ENCODE measurements at regions not wholly inside any gene's neighbourhood (a gene's known extent, or its start where the extent isn't known, plus 50 kb on each side); places are given as distances from the start of the nearest gene placed in this dataset.

DNA sequence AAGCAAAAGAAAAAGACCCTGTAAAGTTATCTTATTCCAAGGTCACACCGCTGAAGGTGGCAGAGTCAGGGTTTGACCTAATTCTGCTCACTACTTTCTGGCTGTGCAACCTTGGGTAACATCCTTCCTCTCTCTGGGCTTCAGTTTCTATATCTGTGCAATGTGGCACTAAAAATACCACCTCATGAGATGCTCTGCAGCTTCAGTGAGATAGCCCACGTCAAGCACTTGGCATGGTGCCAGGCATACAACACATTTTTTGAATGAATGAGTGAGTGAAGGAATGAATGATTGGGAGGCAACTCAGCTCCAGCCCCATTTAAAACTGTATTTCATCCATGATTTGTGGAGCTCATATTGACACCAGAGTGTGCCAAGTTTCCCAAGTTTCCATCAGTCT lies 62.3 kb downstream of the FOXI1 start:
- Histone ChIP-seq H3K36me3 (ENCODE audit: control insufficient read depth in 2 of 2, insufficient read depth in 1 of 2, low read length in 2 of 2) (no peaks in the 10 kb centered on the region), H3K4me3 (ENCODE audit: low read depth, low read length) (no peak overlapping the region), H3K4me1 (ENCODE audit: control insufficient read depth, insufficient read depth, low read length) (no peaks in the 10 kb centered on the region), H3K9me3 (ENCODE audit: control insufficient read depth, insufficient read depth, low read depth, low read length) (no peaks in the 10 kb centered on the region), H3K27ac (ENCODE audit: extremely low read depth, low read depth, low read length) (no peak overlapping the region)
- POLR2A ChIA-PET = no interaction called here
- no peak for TF ChIP-seq ZNF544 (tag by site-specific recombination; IDR thresholded peaks at IDR 0.05)
- TF ChIP-seq, protein P1, sequence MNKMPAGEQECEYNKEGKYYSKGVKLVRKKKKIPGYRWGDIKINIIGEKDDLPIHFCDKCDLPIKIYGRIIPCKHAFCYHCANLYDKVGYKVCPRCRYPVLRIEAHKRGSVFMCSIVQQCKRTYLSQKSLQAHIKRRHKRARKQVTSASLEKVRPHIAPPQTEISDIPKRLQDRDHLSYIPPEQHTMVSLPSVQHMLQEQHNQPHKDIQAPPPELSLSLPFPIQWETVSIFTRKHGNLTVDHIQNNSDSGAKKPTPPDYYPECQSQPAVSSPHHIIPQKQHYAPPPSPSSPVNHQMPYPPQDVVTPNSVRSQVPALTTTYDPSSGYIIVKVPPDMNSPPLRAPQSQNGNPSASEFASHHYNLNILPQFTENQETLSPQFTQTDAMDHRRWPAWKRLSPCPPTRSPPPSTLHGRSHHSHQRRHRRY (tag by site-specific recombination; IDR thresholded peaks at IDR 0.05) = no peak
- no peak for TF ChIP-seq PRDM1 (tag by site-specific recombination; IDR thresholded peaks at IDR 0.05)
- no peak for TF ChIP-seq ZNF366 (tag by site-specific recombination; conservative IDR thresholded peaks at IDR 0.05)
- TF ChIP-seq, protein P2, sequence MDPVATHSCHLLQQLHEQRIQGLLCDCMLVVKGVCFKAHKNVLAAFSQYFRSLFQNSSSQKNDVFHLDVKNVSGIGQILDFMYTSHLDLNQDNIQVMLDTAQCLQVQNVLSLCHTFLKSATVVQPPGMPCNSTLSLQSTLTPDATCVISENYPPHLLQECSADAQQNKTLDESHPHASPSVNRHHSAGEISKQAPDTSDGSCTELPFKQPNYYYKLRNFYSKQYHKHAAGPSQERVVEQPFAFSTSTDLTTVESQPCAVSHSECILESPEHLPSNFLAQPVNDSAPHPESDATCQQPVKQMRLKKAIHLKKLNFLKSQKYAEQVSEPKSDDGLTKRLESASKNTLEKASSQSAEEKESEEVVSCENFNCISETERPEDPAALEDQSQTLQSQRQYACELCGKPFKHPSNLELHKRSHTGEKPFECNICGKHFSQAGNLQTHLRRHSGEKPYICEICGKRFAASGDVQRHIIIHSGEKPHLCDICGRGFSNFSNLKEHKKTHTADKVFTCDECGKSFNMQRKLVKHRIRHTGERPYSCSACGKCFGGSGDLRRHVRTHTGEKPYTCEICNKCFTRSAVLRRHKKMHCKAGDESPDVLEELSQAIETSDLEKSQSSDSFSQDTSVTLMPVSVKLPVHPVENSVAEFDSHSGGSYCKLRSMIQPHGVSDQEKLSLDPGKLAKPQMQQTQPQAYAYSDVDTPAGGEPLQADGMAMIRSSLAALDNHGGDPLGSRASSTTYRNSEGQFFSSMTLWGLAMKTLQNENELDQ (tag by site-specific recombination; IDR thresholded peaks at IDR 0.05; ENCODE audit: low read depth) = no peak
- no peak for TF ChIP-seq MZF1 (tag by site-specific recombination; IDR thresholded peaks at IDR 0.05; ENCODE audit: borderline replicate concordance)
- TF ChIP-seq, protein P3, sequence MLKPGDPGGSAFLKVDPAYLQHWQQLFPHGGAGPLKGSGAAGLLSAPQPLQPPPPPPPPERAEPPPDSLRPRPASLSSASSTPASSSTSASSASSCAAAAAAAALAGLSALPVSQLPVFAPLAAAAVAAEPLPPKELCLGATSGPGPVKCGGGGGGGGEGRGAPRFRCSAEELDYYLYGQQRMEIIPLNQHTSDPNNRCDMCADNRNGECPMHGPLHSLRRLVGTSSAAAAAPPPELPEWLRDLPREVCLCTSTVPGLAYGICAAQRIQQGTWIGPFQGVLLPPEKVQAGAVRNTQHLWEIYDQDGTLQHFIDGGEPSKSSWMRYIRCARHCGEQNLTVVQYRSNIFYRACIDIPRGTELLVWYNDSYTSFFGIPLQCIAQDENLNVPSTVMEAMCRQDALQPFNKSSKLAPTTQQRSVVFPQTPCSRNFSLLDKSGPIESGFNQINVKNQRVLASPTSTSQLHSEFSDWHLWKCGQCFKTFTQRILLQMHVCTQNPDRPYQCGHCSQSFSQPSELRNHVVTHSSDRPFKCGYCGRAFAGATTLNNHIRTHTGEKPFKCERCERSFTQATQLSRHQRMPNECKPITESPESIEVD (tag by site-specific recombination; IDR thresholded peaks at IDR 0.05) = no peak
- TF ChIP-seq SP7 (tag by site-specific recombination; IDR thresholded peaks at IDR 0.05) = no peak
- no peak for TF ChIP-seq ZNF433 (tag by site-specific recombination; IDR thresholded peaks at IDR 0.05; ENCODE audit: low read depth)
- TF ChIP-seq ZNF654 (tag by site-specific recombination; IDR thresholded peaks at IDR 0.05; ENCODE audit: low read depth) = no peak
- no peak for TF ChIP-seq ZNF112 (tag by site-specific recombination; IDR thresholded peaks at IDR 0.05)
- TF ChIP-seq ZNF830 (tag by site-specific recombination; IDR thresholded peaks at IDR 0.05; ENCODE audit: low read depth) = no peak
- TF ChIP-seq ZNF571 (tag by site-specific recombination; IDR thresholded peaks at IDR 0.05) = no peak
- no peak for TF ChIP-seq ZNF791 (tag by site-specific recombination; IDR thresholded peaks at IDR 0.05)
- TF ChIP-seq ZNF10 (tag by site-specific recombination; IDR thresholded peaks at IDR 0.05) = no peak
- TF ChIP-seq MEIS1 (CRISPR knock-in tag; IDR thresholded peaks at IDR 0.05; ENCODE audit: borderline replicate concordance) = no peak
- no peak for TF ChIP-seq ZNF701 (tag by site-specific recombination; IDR thresholded peaks at IDR 0.05)
- no peak for TF ChIP-seq HOXC10 (CRISPR knock-in tag; IDR thresholded peaks at IDR 0.05)
- CTCF ChIA-PET = interaction anchor here (1.2 to 2.7 kb wide), 2 partner anchors 16 to 67 kb away, joined by 3 to 12 read pairs; no protein-coding TSS in a partner anchor

DNA sequence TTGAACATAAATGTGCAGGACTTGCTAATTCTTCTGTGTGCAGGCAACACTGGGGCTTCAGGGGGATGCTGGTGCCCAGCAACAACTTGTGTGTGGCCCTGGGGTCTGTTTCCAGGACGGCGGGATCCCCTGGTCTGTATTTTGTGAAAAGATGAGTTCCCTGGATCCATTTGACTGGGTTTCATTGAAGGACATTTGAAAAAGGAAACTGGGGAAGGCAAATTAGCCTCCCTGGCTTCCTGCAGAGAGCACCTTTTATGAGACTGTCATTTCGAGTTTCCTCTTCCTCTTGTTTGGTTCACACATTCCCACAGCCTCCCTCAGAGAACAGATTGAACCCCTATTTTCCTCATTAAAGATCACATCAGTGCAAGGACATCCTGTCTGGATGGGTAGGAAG lies 63.1 kb downstream of the FOXI1 start:
- Histone ChIP-seq H3K4me1 (ENCODE audit: control insufficient read depth, insufficient read depth, low read length) (no peaks in the 10 kb centered on the region), H3K4me3 (ENCODE audit: low read depth, low read length) (no peak overlapping the region), H3K9me3 (ENCODE audit: control insufficient read depth, insufficient read depth, low read depth, low read length) (no peaks in the 10 kb centered on the region), H3K27ac (ENCODE audit: extremely low read depth, low read depth, low read length) (no peak overlapping the region), H3K36me3 (ENCODE audit: control insufficient read depth in 2 of 2, insufficient read depth in 1 of 2, low read length in 2 of 2) (no peaks in the 10 kb centered on the region)
- ChIA-PET POLR2A (no interaction called here), CTCF (no interaction called here)
- TF ChIP-seq ZNF701 (tag by site-specific recombination; IDR thresholded peaks at IDR 0.05) (no peak), SP2 (tag by site-specific recombination; IDR thresholded peaks at IDR 0.05) (no peak), ZSCAN23 (tag by site-specific recombination; IDR thresholded peaks at IDR 0.05) (no peak), GLI4 (tag by site-specific recombination; IDR thresholded peaks at IDR 0.05) (no peak), ZNF48 (tag by site-specific recombination; IDR thresholded peaks at IDR 0.05) (no peak)
- TF ChIP-seq, protein P4, sequence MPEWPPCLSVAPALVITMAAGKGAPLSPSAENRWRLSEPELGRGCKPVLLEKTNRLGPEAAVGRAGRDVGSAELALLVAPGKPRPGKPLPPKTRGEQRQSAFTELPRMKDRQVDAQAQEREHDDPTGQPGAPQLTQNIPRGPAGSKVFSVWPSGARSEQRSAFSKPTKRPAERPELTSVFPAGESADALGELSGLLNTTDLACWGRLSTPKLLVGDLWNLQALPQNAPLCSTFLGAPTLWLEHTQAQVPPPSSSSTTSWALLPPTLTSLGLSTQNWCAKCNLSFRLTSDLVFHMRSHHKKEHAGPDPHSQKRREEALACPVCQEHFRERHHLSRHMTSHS (tag by site-specific recombination; IDR thresholded peaks at IDR 0.05) = no peak
- TF ChIP-seq, protein P5, sequence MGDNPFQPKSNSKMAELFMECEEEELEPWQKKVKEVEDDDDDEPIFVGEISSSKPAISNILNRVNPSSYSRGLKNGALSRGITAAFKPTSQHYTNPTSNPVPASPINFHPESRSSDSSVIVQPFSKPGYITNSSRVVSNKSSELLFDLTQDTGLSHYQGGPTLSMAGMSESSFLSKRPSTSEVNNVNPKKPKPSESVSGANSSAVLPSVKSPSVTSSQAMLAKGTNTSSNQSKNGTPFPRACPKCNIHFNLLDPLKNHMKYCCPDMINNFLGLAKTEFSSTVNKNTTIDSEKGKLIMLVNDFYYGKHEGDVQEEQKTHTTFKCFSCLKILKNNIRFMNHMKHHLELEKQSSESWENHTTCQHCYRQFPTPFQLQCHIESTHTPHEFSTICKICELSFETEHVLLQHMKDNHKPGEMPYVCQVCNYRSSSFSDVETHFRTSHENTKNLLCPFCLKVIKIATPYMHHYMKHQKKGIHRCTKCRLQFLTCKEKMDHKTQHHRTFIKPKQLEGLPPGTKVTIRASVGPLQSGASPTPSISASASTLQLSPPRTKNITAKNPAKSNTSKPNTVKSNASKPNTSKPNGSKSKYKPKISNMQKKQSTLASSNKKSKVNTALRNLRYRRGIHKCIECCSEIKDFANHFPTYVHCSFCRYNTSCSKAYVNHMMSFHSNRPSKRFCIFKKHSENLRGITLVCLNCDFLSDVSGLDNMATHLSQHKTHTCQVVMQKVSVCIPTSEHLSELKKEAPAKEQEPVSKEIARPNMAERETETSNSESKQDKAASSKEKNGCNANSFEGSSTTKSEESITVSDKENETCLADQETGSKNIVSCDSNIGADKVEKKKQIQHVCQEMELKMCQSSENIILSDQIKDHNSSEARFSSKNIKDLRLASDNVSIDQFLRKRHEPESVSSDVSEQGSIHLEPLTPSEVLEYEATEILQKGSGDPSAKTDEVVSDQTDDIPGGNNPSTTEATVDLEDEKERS (tag by site-specific recombination; IDR thresholded peaks at IDR 0.05) = no peak
- TF ChIP-seq, protein P6, sequence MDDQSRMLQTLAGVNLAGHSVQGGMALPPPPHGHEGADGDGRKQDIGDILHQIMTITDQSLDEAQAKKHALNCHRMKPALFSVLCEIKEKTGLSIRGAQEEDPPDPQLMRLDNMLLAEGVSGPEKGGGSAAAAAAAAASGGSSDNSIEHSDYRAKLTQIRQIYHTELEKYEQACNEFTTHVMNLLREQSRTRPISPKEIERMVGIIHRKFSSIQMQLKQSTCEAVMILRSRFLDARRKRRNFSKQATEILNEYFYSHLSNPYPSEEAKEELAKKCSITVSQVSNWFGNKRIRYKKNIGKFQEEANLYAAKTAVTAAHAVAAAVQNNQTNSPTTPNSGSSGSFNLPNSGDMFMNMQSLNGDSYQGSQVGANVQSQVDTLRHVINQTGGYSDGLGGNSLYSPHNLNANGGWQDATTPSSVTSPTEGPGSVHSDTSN (CRISPR knock-in tag; IDR thresholded peaks at IDR 0.05) = no peak
- TF ChIP-seq, protein P7, sequence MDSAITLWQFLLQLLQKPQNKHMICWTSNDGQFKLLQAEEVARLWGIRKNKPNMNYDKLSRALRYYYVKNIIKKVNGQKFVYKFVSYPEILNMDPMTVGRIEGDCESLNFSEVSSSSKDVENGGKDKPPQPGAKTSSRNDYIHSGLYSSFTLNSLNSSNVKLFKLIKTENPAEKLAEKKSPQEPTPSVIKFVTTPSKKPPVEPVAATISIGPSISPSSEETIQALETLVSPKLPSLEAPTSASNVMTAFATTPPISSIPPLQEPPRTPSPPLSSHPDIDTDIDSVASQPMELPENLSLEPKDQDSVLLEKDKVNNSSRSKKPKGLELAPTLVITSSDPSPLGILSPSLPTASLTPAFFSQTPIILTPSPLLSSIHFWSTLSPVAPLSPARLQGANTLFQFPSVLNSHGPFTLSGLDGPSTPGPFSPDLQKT (IDR thresholded peaks at IDR 0.05; ENCODE audit: borderline replicate concordance, low read depth, low read length) = no peak
